ENCODE measurements at regions not wholly inside any gene's neighbourhood (a gene's known extent, or its start where the extent isn't known, plus 50 kb on each side); places are given as distances from the start of the nearest gene placed in this dataset.

DNA sequence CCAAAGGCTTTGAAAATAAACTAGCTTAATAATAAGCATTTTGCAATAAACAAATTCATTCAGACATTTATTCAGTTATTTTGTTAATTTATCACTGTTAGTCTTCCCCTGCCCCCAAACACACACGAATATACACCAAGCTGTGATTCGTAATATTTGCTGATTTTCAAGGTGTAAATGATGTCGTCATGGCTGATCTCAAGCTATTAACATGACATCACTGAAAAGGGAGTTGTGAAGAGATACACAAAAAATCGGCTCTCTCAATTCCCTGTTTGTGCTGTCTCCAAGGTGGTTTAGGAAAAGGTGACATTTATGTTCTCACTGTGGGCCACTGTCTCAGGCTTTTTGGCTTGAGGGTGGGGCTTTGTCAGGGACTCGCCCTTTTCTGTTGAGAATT, 413.3 kb downstream of the CDH9 start:
- no peak for DNase-seq (ENCODE audit: low read depth, low spot score)
- H3K27me3 ChIP-seq (ENCODE audit: control insufficient read depth, insufficient read depth, low read length): no peaks in the 10 kb centered on the region
- no peak for ATAC-seq
- no peak overlapping the region for H3K4me3 ChIP-seq (ENCODE audit: low read depth in 2 of 2, low read length in 2 of 2)
- no peaks in the 10 kb centered on the region for H3K9me3 ChIP-seq (ENCODE audit: control insufficient read depth, insufficient read depth, low read depth, low read length)
- ChIA-PET CTCF (no interaction called here), POLR2A (no interaction called here)
- no TSS peak for BruUV-seq (replicated peaks)
- in situ Hi-C loops (cut with HindIII; ENCODE audit: low pct_unique_long_range_greater_than_20kb, low sequenced_read_pairs) (no loop called here), intact Hi-C loops (cut with micrococcal nuclease; ENCODE audit: unreplicated experiment) (no loop called here)
- no peaks in the 10 kb centered on the region for H3K36me3 ChIP-seq (ENCODE audit: control insufficient read depth, insufficient read depth, low read length)
- H3K4me1 ChIP-seq (ENCODE audit: control insufficient read depth, insufficient read depth, low read length): peaks cover 5% of the 10 kb centered on the region; the same call in 1 of the 2 replicates
- no peak for TF ChIP-seq POLR2AphosphoS5 (IDR thresholded peaks at IDR 0.05; ENCODE audit: low read depth, low read length)
- TF ChIP-seq CTCF (IDR thresholded peaks at IDR 0.05): no peak
- peak overlapping the region; percentile 49; the same call in 1 of the 2 replicates for H3K27ac ChIP-seq (ENCODE audit: low read length)

DNA sequence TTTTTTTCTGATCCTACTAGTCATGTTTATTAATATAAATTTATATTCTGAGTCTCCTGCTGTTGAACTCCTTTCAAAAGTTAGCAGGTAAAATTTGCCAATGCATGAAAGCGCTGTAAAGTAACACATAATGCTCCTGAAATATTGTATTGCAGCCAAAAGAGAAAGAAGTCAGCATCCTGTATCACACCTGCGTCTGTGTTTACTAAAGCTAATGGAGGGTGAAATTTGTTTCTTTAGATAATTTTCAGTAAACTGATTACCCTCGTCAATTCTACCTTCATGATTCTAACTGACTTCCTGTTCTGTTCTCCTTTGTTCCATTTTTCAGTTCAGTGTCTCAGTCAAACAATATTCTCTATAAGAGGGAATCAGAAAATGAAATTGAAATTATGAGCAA, 415.4 kb downstream of the CDH9 start:
- H3K36me3 ChIP-seq (ENCODE audit: control insufficient read depth, insufficient read depth, low read length): no peaks in the 10 kb centered on the region
- ATAC-seq (no peak), DNase-seq (ENCODE audit: low read depth, low spot score) (no peak)
- no peak overlapping the region for H3K4me3 ChIP-seq (ENCODE audit: low read depth in 2 of 2, low read length in 2 of 2)
- in situ Hi-C loops (cut with HindIII; ENCODE audit: low pct_unique_long_range_greater_than_20kb, low sequenced_read_pairs) (no loop called here), intact Hi-C loops (cut with micrococcal nuclease; ENCODE audit: unreplicated experiment) (no loop called here)
- ChIA-PET CTCF (no interaction called here), POLR2A (no interaction called here)
- H3K9me3 ChIP-seq (ENCODE audit: control insufficient read depth, insufficient read depth, low read depth, low read length): no peaks in the 10 kb centered on the region
- BruUV-seq (replicated peaks): no TSS peak
- no peaks in the 10 kb centered on the region for H3K27me3 ChIP-seq (ENCODE audit: control insufficient read depth, insufficient read depth, low read length)
- H3K4me1 ChIP-seq (ENCODE audit: control insufficient read depth, insufficient read depth, low read length): peaks cover 5% of the 10 kb centered on the region; the same call in 1 of the 2 replicates
- H3K27ac ChIP-seq (ENCODE audit: low read length): peak overlapping the region; percentile 26; the same call in 1 of the 2 replicates
- TF ChIP-seq CTCF (IDR thresholded peaks at IDR 0.05): no peak
- no peak for TF ChIP-seq TCF7L2 (IDR thresholded peaks at IDR 0.05; ENCODE audit: low read depth, low read length)
- TF ChIP-seq SIN3A (IDR thresholded peaks at IDR 0.05; ENCODE audit: borderline replicate concordance, insufficient read depth, low read depth, low read length): no peak
- TF ChIP-seq, protein P1, sequence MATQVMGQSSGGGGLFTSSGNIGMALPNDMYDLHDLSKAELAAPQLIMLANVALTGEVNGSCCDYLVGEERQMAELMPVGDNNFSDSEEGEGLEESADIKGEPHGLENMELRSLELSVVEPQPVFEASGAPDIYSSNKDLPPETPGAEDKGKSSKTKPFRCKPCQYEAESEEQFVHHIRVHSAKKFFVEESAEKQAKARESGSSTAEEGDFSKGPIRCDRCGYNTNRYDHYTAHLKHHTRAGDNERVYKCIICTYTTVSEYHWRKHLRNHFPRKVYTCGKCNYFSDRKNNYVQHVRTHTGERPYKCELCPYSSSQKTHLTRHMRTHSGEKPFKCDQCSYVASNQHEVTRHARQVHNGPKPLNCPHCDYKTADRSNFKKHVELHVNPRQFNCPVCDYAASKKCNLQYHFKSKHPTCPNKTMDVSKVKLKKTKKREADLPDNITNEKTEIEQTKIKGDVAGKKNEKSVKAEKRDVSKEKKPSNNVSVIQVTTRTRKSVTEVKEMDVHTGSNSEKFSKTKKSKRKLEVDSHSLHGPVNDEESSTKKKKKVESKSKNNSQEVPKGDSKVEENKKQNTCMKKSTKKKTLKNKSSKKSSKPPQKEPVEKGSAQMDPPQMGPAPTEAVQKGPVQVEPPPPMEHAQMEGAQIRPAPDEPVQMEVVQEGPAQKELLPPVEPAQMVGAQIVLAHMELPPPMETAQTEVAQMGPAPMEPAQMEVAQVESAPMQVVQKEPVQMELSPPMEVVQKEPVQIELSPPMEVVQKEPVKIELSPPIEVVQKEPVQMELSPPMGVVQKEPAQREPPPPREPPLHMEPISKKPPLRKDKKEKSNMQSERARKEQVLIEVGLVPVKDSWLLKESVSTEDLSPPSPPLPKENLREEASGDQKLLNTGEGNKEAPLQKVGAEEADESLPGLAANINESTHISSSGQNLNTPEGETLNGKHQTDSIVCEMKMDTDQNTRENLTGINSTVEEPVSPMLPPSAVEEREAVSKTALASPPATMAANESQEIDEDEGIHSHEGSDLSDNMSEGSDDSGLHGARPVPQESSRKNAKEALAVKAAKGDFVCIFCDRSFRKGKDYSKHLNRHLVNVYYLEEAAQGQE (IDR thresholded peaks at IDR 0.05; ENCODE audit: insufficient read depth in 1 of 2, low read depth in 2 of 2, low read length in 1 of 2): no peak
- TF ChIP-seq POLR2AphosphoS5 (IDR thresholded peaks at IDR 0.05; ENCODE audit: low read depth, low read length): no peak

GRCh38 chr5:26610577-26610976, 427.8 kb downstream of the CDH9 start:
- ChIA-PET CTCF (no interaction called here), POLR2A (no interaction called here)
- Histone ChIP-seq H3K36me3 (ENCODE audit: control insufficient read depth, insufficient read depth, low read length) (no peaks in the 10 kb centered on the region), H3K4me1 (ENCODE audit: control insufficient read depth, insufficient read depth, low read length) (no peaks in the 10 kb centered on the region), H3K4me3 (ENCODE audit: low read depth in 2 of 2, low read length in 2 of 2) (no peak overlapping the region), H3K27me3 (ENCODE audit: control insufficient read depth, insufficient read depth, low read length) (no peaks in the 10 kb centered on the region), H3K9me3 (ENCODE audit: control insufficient read depth, insufficient read depth, low read depth, low read length) (no peaks in the 10 kb centered on the region), H3K27ac (ENCODE audit: low read length) (no peak overlapping the region)
- DNase-seq (ENCODE audit: low read depth, low spot score): no peak
- TF ChIP-seq, protein P1 (IDR thresholded peaks at IDR 0.05; ENCODE audit: insufficient read depth in 1 of 2, low read depth in 2 of 2, low read length in 1 of 2): no peak
- no peak for TF ChIP-seq POLR2AphosphoS5 (IDR thresholded peaks at IDR 0.05; ENCODE audit: low read depth, low read length)
- TF ChIP-seq SIN3A (IDR thresholded peaks at IDR 0.05; ENCODE audit: borderline replicate concordance, insufficient read depth, low read depth, low read length): no peak
- TF ChIP-seq TCF7L2 (IDR thresholded peaks at IDR 0.05; ENCODE audit: low read depth, low read length): no peak
- TF ChIP-seq CTCF (IDR thresholded peaks at IDR 0.05): no peak
- no TSS peak for BruUV-seq (replicated peaks)
- ATAC-seq: no peak
- intact Hi-C loops (cut with micrococcal nuclease; ENCODE audit: unreplicated experiment) (no loop called here), in situ Hi-C loops (cut with HindIII; ENCODE audit: low pct_unique_long_range_greater_than_20kb, low sequenced_read_pairs) (no loop called here)
